ENCODE measurements at regions not wholly inside any gene's neighbourhood (a gene's known extent, or its start where the extent isn't known, plus 50 kb on each side); places are given as distances from the start of the nearest gene placed in this dataset.

DNA sequence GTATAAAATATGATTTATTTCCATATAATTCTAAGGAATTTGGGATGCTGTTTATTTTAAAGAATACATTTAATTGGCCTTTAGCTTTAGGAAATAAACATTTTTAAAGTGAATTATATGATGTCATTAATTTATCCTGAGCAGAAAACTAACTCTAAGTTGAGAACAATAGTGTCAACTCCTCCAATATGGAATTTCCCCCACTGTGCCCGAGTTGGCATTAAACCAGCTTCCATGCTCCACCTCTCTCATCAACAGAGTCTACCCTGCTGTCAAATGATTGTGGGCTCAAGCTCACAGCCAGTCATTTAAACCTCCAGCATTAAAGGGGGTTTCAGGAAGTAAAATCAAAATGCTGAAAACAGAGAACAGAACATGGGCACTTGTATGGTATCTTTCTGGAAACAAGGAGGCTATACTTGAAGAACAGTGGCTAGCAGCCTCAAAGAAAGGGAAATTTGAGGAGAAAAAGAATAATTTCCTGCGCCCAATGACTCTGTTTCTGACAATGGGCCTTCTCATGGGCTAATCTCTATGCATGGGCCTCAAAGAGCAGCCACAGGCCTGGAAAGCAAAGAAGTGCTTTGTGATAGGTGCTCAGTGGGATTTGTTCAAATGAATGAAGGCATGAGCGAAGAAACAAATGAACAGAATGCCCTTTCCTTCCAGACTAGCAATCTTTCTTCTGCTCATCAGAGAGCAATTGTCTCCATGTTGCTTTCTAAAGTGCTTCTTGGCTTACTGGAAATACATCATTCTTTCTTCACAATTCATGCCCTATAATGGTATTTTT is 252.8 kb downstream of the MTX2 start:
- no peaks in the 10 kb centered on the region for H3K27me3 ChIP-seq (ENCODE audit: control insufficient read depth, insufficient read depth, low read length)
- Mint-ChIP-seq H3K27ac (no peak overlapping the region), H3K4me1 (no peaks in the 10 kb centered on the region), H3K27me3 (ENCODE audit: low read depth in 2 of 2) (peaks cover 15 to 30% of the 10 kb centered on the region in 2 donors), H3K36me3 (no peaks in the 10 kb centered on the region), H3K9me3 (no peaks in the 10 kb centered on the region), H3K4me3 (no peak overlapping the region)
- TF ChIP-seq, protein P1, sequence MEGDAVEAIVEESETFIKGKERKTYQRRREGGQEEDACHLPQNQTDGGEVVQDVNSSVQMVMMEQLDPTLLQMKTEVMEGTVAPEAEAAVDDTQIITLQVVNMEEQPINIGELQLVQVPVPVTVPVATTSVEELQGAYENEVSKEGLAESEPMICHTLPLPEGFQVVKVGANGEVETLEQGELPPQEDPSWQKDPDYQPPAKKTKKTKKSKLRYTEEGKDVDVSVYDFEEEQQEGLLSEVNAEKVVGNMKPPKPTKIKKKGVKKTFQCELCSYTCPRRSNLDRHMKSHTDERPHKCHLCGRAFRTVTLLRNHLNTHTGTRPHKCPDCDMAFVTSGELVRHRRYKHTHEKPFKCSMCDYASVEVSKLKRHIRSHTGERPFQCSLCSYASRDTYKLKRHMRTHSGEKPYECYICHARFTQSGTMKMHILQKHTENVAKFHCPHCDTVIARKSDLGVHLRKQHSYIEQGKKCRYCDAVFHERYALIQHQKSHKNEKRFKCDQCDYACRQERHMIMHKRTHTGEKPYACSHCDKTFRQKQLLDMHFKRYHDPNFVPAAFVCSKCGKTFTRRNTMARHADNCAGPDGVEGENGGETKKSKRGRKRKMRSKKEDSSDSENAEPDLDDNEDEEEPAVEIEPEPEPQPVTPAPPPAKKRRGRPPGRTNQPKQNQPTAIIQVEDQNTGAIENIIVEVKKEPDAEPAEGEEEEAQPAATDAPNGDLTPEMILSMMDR (IDR thresholded peaks at IDR 0.05) = no peak
- intact Hi-C loops (cut with micrococcal nuclease) = no loop called here
- ATAC-seq (no peak), DNase-seq (no peak)
- no peak overlapping the region for H3K27ac ChIP-seq (ENCODE audit: low read length)
- no peaks in the 10 kb centered on the region for H3K9me3 ChIP-seq (ENCODE audit: control insufficient read depth, insufficient read depth, low read length)
- no peaks in the 10 kb centered on the region for H3K36me3 ChIP-seq (ENCODE audit: control insufficient read depth, insufficient read depth, low read length)
- no peak overlapping the region for H3K4me3 ChIP-seq (ENCODE audit: low read length)
- H3K4me1 ChIP-seq (ENCODE audit: control insufficient read depth, insufficient read depth, low read length) = no peaks in the 10 kb centered on the region
- WGBS (ENCODE audit: insufficient coverage) = 94% methylated on average over 3 of the region's 3 CpGs

DNA sequence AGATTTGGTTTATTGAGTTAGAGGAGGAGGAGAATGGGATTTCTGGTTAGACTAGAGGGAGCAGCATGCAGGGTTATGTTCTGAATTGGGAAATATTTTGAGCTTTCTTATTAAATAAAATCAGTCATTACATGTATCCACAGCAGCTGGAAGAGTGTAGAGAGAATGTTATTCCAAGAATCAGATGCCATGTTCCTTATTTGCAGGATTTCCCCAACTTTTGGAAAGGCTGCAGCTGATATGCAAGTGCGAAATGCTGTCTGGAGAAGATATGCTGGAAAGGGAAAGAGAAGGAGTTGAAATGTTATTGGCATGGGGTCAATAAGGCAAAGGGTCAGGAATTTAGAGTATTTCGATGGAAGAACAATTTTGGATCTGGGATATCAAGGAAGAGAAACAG is 255.8 kb downstream of the MTX2 start:
- no peak for DNase-seq
- Histone ChIP-seq H3K4me1 (ENCODE audit: control insufficient read depth, insufficient read depth, low read length) (no peaks in the 10 kb centered on the region), H3K27me3 (ENCODE audit: control insufficient read depth, insufficient read depth, low read length) (no peaks in the 10 kb centered on the region), H3K36me3 (ENCODE audit: control insufficient read depth, insufficient read depth, low read length) (no peaks in the 10 kb centered on the region), H3K27ac (ENCODE audit: low read length) (no peak overlapping the region), H3K9me3 (ENCODE audit: control insufficient read depth, insufficient read depth, low read length) (no peaks in the 10 kb centered on the region), H3K4me3 (ENCODE audit: low read length) (no peak overlapping the region)
- H3K27me3 Mint-ChIP-seq (ENCODE audit: low read depth in 2 of 2) = peaks cover 24 to 56% of the 10 kb centered on the region in 2 donors
- TF ChIP-seq, protein P1 (IDR thresholded peaks at IDR 0.05) = no peak
- H3K4me1 Mint-ChIP-seq = no peaks in the 10 kb centered on the region
- no peaks in the 10 kb centered on the region for H3K36me3 Mint-ChIP-seq
- ATAC-seq = no peak
- H3K9me3 Mint-ChIP-seq = no peaks in the 10 kb centered on the region
- no peak overlapping the region for H3K4me3 Mint-ChIP-seq
- 89% methylated on average over 2 of the region's 2 CpGs for WGBS (ENCODE audit: insufficient coverage)
- intact Hi-C loops (cut with micrococcal nuclease) = no loop called here
- no peak overlapping the region for H3K27ac Mint-ChIP-seq

DNA sequence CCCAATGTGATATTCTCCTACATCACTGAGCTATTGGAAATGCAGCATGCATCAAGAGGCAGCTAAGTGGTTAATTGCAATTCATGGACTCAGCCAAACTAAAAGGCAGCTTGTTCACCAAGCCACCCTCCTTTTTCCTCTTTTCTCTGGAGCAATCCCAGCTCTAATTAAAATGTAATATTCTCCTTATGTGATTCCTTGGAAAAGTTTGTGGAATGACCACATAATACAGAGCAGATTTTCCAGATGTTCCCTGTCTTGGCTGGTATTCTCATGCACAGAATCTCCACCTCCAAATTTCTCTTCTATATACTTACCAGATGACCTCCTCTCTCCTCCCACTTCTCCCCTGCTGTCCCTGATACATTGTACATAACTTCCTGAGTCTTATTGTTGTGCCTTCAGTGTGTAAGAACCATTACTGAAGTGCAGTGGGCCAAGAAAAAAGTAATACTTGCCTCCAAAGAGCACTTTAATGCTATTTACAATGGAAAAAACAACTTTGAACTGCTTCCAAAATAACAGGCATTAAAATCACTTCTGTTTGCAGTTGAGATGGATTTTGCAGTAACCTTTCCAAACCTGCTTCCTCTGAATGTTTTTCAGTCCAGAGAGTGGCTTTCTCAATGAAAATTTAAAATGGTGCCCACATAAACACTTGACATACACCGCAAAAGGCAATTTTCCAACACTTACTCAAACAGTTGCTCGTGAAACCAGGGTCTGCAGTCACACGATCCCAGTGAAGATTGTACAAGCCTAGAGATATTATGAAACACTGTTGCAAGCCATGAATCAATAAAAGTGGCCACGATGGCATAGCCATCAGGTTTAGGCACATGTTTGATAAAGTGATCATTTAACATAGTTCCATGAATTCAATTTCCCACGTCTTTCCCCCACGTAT is 258.0 kb downstream of the MTX2 start:
- TF ChIP-seq, protein P1 (IDR thresholded peaks at IDR 0.05) = no peak
- H3K4me3 Mint-ChIP-seq = no peak overlapping the region
- peaks cover 27 to 59% of the 10 kb centered on the region in 2 donors for H3K27me3 Mint-ChIP-seq (ENCODE audit: low read depth in 2 of 2)
- Histone ChIP-seq H3K36me3 (ENCODE audit: control insufficient read depth, insufficient read depth, low read length) (no peaks in the 10 kb centered on the region), H3K9me3 (ENCODE audit: control insufficient read depth, insufficient read depth, low read length) (no peaks in the 10 kb centered on the region), H3K4me3 (ENCODE audit: low read length) (no peak overlapping the region), H3K27me3 (ENCODE audit: control insufficient read depth, insufficient read depth, low read length) (peaks cover 2% of the 10 kb centered on the region), H3K4me1 (ENCODE audit: control insufficient read depth, insufficient read depth, low read length) (no peaks in the 10 kb centered on the region), H3K27ac (ENCODE audit: low read length) (no peak overlapping the region)
- no peaks in the 10 kb centered on the region for H3K36me3 Mint-ChIP-seq
- DNase-seq (no peak), ATAC-seq (no peak)
- intact Hi-C loops (cut with micrococcal nuclease) = no loop called here
- H3K9me3 Mint-ChIP-seq = no peaks in the 10 kb centered on the region
- 89% methylated on average over 5 of the region's 6 CpGs for WGBS (ENCODE audit: insufficient coverage)
- no peaks in the 10 kb centered on the region for H3K4me1 Mint-ChIP-seq
- no peak overlapping the region for H3K27ac Mint-ChIP-seq

Data from natural killer cell (primary cell).